ENCODE measurements at regions not wholly inside any gene's neighbourhood (a gene's known extent, or its start where the extent isn't known, plus 50 kb on each side); places are given as distances from the start of the nearest gene placed in this dataset.

- TF ChIP-seq CTCF (IDR thresholded peaks at IDR 0.05; ENCODE audit: insufficient read depth, low read length) (no peak), SPI1 (IDR thresholded peaks at IDR 0.05; ENCODE audit: borderline replicate concordance, low read depth) (no peak), POLR2AphosphoS5 (IDR thresholded peaks at IDR 0.05; ENCODE audit: low read depth) (no peak)
Observed at GRCh38 chr6:121765060-121765459, 329.6 kb downstream of the GJA1 start.
